ENCODE measurements at regions not wholly inside any gene's neighbourhood (a gene's known extent, or its start where the extent isn't known, plus 50 kb on each side); places are given as distances from the start of the nearest gene placed in this dataset.

GRCh38 chr2:172305066-172305465 is 122.3 kb upstream of the ITGA6 start:
- TF ChIP-seq CTCF (IDR thresholded peaks at IDR 0.05 in 8 of 11, conservative IDR thresholded peaks at IDR 0.05 in 3 of 11) (no peak), POLR2AphosphoS5 (IDR thresholded peaks at IDR 0.05) (no peak), POLR2A (IDR thresholded peaks at IDR 0.05) (no peak)

All from spleen (tissue), 7 donors.